ENCODE measurements at regions not wholly inside any gene's neighbourhood (a gene's known extent, or its start where the extent isn't known, plus 50 kb on each side); places are given as distances from the start of the nearest gene placed in this dataset.
"Not testable (repeated sequence)": the region's sequence is repeated elsewhere in the genome, so short reads cannot be mapped to it uniquely, and the experiment has no call there.

DNA sequence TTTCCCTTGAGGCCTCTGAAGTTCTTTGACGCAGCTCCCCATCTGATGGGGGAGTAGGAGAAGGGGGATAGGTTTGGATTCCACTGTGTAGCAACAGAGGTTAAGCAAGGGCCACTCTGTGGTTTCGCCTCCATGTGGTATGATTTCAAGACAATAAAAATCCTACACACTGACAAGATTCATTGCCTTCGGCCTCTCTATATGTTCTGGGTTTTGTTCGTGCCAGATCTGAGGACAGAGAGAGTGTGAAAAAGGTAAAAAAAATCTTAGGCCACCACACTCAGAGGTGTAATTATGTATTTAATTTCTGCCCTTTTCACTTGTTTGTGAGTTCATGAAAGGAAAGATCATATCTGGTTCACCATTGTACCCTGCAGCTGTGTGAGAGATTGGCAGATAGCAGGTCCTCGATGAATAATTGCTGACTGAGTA lies 715.2 kb upstream of the ZNF608 start:
- no peak for DNase-seq (ENCODE audit: low read depth, low spot score)
- no peak overlapping the region for H3K27ac ChIP-seq

DNA sequence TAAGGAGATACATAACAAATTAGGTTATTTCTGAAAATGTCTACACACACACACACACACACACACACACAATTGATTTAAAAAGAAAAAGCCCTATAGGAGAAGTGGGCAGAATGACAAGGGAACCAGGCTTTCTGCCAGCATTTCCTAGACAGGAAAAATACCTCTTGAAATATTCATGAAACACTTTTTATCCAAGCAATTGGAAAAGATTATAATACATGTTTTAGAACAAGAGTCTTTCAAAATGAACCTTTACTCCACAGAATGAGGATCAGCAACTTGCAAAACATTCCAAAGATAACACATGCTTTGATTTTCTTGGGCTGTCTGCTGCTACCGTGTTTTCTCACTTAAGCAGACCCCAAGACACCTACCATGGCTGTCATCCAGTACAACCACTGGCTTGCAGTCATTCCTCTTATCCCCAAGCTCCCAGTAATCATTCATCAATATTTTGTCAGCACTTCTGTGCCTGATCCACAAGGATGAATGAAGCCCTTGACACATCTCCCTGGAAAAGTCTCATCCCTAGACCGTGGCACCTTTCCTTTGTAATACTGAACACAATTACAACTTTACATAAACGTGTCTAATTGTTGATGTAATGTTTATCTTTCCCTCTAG lies 717.1 kb upstream of the ZNF608 start:
- H3K27ac ChIP-seq: no peak overlapping the region
- no peak for DNase-seq (ENCODE audit: low read depth, low spot score)

DNA sequence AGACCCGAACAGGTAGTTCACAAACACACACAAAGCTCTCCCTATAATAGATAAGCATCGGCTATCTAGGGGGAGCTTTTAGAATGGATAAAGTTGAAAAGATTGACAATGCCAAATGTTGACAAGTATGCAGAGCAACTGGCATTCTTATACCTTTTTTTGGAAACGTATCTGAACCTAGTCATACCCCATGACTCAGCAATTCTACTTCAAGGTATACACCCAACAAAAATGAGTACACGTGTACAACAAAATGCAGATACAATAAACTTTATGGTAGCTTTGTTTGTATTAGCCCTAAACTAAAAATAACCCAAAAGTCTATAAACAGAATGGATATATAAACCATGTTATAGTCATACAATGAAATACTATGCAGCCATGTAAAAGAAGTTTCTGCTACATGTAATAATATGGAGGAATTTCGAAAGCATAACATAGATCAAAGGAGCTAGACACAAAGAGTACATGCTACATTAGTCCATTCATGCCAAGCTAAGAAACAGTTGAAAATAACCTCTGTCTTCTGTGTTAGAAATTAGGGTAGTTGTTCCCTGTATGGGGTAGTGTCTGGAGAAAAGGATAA lies 718.5 kb upstream of the ZNF608 start:
- H3K27ac ChIP-seq: no peak overlapping the region
- no peak for DNase-seq (ENCODE audit: low read depth, low spot score)

DNA sequence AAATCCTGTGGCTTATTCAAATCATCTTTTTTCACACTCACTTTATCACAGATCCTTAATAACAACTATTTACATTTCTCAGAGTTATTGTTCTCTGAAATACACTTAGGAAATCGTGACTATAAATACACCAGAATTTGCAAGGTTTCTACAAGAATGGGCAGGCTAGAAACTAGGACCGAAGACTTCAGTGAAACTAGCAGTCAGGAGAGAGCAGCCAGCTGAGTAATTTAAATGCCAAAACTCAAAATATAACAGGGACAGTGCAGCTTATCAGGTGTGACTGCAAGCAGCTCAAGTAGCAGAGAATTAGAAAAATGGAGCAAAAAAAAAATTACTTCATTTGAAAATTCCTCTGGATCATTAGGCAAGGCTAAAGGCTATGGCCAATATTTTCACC lies 719.3 kb upstream of the ZNF608 start:
- DNase-seq (ENCODE audit: low read depth, low spot score): no peak
- no peak overlapping the region for H3K27ac ChIP-seq

DNA sequence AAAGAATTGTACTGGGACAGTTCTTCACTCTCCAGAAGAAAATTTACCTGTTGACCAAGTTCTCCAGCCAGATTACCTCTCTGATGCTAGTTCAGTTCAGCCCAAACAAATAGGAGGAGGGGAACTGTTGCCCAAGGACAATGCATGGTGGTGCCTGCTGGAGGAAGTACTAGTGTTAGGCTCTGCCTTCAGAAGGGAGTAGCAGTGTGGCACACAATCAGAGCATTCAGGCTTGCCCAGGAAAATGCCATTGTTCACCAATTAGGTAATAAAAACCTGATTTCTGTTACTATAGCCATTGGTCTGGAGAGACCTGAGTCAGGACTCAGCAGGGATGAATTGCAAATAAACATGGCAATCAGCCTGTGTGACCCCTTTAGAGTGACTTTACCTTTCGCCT lies 720.8 kb upstream of the ZNF608 start:
- no peak for DNase-seq (ENCODE audit: low read depth, low spot score)

DNA sequence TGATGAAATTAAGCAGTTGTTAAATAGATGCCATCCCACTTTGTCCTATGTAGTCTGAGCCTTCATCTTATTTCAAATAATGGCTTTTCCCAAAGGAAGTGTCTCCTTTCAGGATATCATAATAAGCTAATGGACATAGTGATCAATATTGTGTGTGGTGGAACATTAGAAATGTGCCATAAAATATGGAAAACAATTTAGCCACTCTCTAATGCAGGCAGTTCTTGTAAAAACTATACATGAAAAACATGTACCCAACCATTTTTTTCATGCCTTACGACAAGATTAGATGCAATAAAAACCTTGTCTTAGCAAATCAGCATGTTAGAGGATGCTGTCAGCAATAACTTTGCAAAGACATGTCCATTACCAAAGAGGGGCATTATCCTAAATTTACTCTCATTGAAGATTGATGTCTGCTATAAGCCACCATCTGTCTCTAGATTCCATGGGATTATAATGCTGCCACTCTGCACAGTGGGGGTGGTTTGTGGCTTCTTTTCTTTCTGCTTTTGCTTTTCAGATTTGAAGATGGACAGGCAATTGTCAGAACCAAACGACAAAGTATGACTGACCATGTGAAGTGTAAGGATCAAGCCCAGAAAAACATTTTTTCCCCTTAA lies 724.0 kb upstream of the ZNF608 start:
- DNase-seq (ENCODE audit: low read depth, low spot score): no peak
- no peak overlapping the region for H3K27ac ChIP-seq

More for the DNA sequence above, 720.8 kb upstream of the ZNF608 start:
- no peak overlapping the region for H3K27ac ChIP-seq

DNA sequence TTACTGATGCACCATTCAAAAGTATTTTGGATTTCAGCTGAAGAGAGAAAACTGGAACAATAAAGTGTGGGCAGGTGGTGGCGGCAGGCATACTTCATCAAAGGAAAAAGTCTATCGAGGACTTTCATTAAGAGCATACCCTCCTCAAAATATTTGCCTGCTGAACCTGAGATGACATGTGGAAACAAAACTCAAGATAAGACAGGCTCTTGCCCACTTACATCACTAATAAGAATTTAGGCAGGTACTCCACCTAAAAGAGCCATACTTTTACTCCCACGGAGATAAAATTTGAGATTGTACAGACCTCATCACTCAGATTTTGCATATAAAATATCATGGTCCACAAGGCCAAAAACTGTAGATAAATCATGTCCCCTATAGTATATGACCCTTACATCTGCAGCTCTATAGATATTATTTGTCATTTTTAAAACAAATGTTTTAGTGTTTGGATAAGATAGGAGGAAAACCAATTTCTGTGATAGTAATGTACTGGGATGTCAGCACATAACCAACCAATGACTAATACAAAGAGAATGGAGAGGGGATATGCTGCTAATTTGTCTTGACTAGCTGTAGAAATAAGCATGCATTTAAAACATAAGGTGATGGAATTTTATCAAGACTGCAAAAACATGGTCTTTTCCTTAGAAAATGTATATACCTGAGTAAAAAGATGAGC lies 730.6 kb upstream of the ZNF608 start:
- DNase-seq (ENCODE audit: low read depth, low spot score): no peak

DNA sequence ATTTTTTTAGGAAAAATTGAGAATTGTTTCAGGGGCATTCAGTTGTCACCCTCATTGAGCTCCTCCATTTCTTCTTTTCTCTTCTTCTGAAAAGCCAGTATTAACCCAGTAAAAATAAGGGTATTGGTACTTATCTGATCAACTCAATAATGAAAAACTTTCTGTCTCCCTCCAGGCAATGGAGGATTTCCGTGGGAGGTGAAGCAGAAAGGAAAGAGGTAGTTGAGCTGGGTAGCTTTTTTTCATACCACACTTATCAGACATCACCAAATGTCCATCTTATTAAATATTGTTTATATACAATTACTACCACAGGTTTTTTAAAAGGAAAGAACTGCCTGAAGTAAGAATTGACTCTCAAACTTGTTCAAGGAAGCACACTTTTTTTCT lies 731.1 kb upstream of the ZNF608 start:
- no peak overlapping the region for H3K27ac ChIP-seq
- no peak for DNase-seq (ENCODE audit: low read depth, low spot score)

More for the DNA sequence above, 730.6 kb upstream of the ZNF608 start:
- no peak overlapping the region for H3K27ac ChIP-seq

DNA sequence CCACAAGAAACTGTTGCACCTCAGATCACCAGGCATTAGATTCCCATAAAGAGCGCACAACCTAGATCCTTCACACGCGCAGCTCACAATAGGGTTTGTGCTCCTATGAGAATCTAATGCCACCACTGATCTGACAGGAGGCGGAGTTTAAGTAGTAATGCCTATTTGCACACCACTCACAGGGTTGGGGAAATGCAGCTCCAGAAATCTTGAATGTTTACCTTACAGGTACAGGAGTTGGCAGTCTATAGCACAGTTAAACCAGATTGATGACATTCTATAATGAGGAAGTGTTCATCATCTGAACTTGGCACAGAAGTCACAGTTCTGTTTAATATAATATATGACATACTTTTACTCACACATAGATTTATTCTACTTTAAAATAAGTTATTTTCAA lies 732.2 kb upstream of the ZNF608 start:
- no peak overlapping the region for H3K27ac ChIP-seq

DNA sequence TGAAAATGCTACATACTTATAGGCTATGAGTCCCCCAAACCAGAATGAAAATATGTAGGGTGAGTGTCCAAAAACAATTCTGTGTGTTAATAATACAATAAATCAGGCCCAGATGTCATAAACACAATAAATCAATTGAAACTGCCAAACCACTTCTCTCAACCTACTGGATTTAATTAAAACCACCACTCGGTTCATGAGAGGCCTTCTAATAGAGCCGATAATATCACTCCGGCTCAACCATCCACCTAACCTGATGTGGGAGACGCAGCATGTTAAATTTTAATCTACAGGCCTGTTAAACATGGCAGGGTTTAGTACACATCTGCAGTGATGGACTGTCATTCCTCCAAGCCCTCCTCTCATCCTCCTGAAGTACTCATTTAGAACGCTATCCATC lies 734.5 kb upstream of the ZNF608 start:
- no peak overlapping the region for H3K27ac ChIP-seq
- DNase-seq (ENCODE audit: low read depth, low spot score): no peak

More for the DNA sequence above, 732.2 kb upstream of the ZNF608 start:
- peak; percentile 64 for DNase-seq (ENCODE audit: low read depth, low spot score)

DNA sequence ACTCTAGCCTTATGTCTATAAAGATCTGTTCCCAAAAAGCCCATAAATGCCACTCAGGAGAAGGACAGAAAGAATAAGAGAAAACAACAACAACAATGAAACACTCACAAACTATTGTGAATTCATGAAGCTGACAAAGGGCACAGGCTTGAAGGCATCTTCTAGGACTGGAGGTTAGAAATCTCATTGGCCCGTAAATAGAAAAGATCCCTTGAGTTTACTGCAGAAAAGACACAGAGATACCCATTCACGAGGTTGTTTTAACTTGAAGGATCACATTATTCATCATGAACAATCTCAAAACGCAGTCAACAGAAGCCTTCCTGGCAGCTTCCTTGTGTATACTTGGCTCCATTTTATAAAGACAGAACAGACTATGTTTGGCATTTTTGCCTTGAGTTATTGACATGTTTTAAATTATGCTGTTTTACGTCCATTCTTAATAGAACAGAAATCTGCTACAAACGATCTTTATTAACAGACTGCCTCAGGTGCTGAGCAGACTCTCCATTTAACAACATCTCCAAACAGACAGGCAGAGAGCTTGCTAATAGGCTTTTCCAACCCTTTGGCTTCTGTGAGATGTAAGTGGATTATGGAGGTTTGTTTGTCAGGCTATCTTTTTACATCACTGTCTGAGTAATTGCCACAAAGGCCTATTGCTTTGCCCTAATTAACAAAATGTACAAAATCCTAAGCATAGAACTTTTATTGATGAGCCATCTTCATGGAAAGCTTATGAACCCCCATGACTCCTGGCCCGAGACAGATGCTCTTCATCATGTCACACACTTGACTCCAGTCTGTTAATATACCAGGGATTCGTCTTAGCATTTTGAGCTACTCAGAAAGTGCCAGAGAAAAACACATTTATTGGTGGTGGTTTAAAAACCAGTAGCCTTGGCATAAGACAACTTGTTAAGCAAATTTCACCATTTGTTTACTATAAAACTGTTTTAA lies 735.3 kb upstream of the ZNF608 start:
- DNase-seq (ENCODE audit: low read depth, low spot score): no peak

DNA sequence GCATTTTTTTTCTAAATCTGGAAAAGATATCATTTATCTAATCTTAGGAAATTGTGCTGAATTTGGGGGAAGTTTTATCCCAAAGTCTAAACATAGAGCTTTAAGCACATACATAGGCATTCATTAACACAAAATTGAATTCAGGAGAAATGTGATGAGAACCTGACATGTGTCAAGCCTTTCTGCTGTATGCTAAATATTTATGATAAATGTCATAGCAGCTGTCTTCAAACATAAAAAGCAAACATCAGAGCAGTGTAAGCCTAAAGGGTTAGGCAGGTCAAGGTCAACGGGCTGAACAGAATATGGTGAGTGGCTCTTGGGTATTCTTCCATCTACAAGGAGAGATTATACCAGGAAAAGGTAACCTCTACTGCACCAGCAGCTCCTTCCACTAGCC lies 737.2 kb upstream of the ZNF608 start:
- peak overlapping the region; percentile 91 for H3K27ac ChIP-seq
- DNase-seq (ENCODE audit: low read depth, low spot score): no peak

More for the DNA sequence above, 735.3 kb upstream of the ZNF608 start:
- H3K27ac ChIP-seq: no peak overlapping the region

DNA sequence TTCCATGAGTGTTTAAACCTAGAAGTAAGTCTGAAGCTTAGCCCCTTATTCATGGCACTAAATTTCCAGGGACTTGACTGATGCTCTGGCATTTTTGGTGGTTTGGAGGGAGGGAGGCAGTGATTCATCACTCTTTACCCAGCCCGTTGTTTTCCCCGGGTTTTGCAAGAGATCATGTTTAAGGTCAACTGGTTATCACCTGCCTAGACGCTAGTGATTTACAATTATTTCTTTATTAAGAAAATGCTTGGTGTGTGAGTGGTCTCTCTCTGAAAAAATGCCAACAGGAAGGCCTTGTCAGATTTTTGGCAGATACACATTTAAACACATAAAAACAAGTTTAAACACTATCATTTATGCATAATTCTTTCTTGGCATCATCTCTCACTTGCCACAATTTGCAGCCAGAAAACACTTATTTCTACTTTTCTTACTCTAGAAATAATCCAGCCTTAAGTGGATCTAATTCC lies 737.9 kb upstream of the ZNF608 start:
- DNase-seq (ENCODE audit: low read depth, low spot score): peak; percentile 68
- H3K27ac ChIP-seq: peak overlapping the region; percentile 91

DNA sequence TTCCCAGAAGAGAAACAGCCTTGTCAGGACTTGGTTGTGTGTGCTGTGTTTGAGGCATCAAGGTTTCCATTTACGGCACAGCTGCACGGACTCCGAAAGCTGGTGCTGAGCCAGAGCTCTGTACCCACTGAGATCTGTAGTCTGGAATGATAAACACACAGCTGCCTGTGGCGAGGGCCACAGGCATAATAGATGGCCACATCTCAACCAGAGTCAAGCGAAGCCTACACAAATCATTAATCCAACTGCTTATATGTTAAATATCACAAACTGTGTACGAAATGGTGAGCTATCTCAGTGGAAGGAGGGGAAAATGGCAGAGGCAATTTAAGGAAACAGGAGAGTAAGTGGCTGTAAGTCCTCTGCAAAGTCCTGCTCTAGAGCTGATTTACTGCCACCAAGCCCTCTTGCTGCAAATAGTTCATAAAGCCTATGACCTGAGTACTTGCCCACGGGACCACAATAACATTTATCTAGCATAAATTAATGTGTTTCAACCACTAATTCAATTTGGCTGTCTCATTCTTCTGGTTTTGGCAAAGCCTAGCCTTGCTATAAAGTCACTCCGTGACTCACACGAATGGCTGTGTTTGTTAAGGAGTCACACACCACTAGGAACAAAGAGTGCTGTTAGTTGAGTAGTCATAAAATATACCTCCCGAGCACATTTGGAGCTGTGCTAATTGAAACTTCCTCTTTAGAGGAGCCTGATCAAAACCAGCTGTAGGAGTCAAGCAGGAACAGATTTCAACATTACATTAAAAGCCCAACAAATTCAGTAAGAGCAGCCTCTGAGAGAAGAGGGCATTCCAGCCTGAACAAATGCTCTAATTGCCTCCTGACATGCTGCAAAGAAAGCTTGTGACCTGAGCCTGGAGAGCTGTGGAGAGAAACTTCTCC lies 738.6 kb upstream of the ZNF608 start:
- peak overlapping the region; percentile 91 for H3K27ac ChIP-seq
- DNase-seq (ENCODE audit: low read depth, low spot score): peak; percentile 95

DNA sequence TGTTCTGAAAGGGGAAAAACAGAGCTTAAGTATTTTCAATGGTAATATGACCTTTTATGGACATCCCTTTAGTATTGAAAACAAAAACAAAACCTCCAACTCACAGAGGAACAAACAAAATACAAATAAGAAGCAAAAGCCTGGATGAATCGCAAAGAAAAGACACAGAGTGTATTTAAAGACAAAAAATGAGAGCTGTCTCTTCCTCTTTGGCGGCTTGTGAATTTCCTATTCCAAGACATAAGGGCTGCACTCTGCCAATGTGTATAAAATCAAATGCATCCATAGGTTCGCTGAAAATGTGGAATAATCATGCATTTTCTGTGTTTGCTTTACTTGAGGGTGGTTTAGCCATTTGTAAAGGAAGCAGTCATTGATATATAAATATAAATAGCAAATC lies 739.3 kb upstream of the ZNF608 start:
- H3K27ac ChIP-seq: peak overlapping the region; percentile 91
- no peak for DNase-seq (ENCODE audit: low read depth, low spot score)

DNA sequence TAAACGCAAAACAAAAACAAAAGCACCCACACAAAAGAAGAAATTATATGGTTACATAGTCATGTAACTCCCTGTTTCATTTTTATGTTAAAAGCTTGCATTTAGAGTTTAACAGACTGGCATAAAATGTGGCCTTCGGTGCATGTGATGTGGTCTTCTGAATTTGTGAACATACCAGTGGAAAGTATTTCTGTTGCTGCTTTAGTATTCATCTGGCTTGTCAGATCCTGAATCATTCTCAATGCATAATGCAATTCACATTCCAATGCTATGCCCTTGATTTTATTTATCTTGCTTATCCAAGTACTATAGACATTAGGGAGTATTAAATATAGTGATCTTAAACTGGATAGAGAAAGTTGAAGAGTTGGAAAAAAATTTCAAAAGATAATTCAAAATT lies 740.2 kb upstream of the ZNF608 start:
- H3K27ac ChIP-seq: peak overlapping the region; percentile 91
- DNase-seq (ENCODE audit: low read depth, low spot score): peak; percentile 34

DNA sequence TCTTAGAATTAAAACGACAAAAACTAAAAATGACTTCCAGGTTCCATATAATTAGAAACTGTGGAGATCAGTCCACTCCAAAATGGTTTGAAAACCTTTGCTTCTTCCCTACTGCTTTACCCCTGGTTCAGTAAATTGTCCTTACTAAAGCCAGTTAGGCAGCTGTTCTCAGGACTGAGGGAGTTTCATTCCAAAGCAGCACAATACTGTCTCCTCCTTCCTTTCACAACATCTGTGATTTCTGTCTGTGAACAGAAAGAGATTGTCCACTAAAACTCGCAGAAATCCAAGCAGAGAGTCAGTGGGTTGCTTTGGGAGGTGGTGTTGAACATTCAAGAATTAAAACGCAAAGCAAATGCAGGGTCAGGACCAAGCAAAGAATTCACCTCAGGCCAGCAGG lies 740.8 kb upstream of the ZNF608 start:
- DNase-seq (ENCODE audit: low read depth, low spot score): no peak
- H3K27ac ChIP-seq: peak overlapping the region; percentile 91

DNA sequence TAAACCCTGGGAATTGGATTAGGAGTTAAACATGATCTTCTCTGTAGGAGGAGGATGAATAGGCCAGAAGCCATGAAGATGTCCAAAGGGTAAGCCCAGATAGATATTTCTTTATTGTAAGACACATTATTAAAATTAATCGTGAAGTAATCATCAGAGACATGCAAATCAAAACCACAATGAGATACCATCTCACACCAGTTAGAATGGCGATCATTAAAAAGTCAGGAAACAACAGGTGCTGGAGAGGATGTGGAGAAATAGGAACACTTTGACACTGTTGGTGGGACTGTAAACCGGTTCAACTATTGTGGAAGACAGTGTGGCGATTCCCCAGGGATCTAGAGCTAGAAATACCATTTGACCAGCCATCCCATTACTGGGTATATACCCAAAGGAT lies 741.2 kb upstream of the ZNF608 start:
- not testable (repeated sequence) for H3K27ac ChIP-seq; DNase-seq (ENCODE audit: low read depth, low spot score)

DNA sequence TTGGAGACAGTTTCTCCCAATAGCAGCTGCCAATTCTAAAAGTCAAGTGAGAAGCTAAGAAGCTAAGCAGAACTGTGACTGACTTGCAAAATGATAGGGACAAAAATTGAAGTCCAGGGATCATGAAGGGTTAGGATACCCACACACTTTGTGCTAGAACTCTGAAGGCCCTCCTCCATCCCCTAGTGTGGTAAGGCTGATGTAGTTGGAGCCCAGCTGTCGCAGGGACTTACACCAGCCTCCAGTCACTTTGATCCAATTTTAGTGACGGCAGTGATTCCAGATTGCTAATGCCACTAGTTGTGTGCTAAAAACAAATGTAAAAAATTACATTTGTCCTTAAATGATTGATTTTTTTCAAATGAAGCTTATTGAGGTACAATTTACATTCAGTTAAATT lies 742.7 kb upstream of the ZNF608 start:
- no peak for DNase-seq (ENCODE audit: low read depth, low spot score)
- H3K27ac ChIP-seq: no peak overlapping the region
